H1 (cell line): ENCODE measurements at regions not wholly inside any gene's neighbourhood (a gene's known extent, or its start where the extent isn't known, plus 50 kb on each side); places are given as distances from the start of the nearest gene placed in this dataset.

Experiments used
- CBX8 ChIP-seq: fragments of 300-800, 300-1000 bp; sonication (generic); IDR thresholded peaks from 2 replicates; pipeline ENCODE4 v1.7.1; 2016; ENCODE audit warnings: low read depth, low read length, borderline replicate concordance
- CTCF ChIP-seq, 3 experiments: IDR thresholded peaks; 1 replicate in 2 of 3; 2 replicates in 1 of 3; pipeline versions ENCODE4 v1.5.1 to v1.6.1; 2011; ENCODE audit warnings: low read length in 3 of 3, mild to moderate bottlenecking in 3 of 3, inconsistent platforms in 2 of 3, low read depth in 1 of 3, moderate library complexity in 1 of 3; ENCODE audit not compliant: insufficient read depth in 1 of 3; ENCODE audit errors: control extremely low read depth in 1 of 3
- RAD21 ChIP-seq, 2 experiments: IDR thresholded peaks in 1 of 2; conservative IDR thresholded peaks in 1 of 2; 2 replicates each; pipeline ENCODE4 v1.6.1; 2011; ENCODE audit warnings: low read depth in 2 of 2, low read length in 2 of 2, improper control_type of control experiment in 1 of 2, inconsistent platforms in 1 of 2, mild to moderate bottlenecking in 1 of 2, moderate library complexity in 1 of 2
- TBP ChIP-seq: IDR thresholded peaks from 2 replicates; pipeline ENCODE4 v1.6.1; 2011; ENCODE audit warnings: low read depth, low read length, improper control_type of control experiment
- YY1 ChIP-seq: IDR thresholded peaks from 2 replicates; pipeline ENCODE4 v1.6.1; 2011; ENCODE audit warnings: low read depth, mild to moderate bottlenecking, low read length

- TF ChIP-seq CBX8 (no peak), CTCF (IDR thresholded peaks at IDR 0.05; ENCODE audit: control extremely low read depth in 1 of 3, insufficient read depth in 1 of 3, low read depth in 1 of 3, low read length in 3 of 3) (no peak), RAD21 (IDR thresholded peaks at IDR 0.05 in 1 of 2, conservative IDR thresholded peaks at IDR 0.05 in 1 of 2; ENCODE audit: low read depth in 2 of 2, low read length in 2 of 2) (no peak), YY1 (no peak), TBP (no peak)
Measured at GRCh38 chr6:112997421-112998085, 650.4 kb downstream of the RFPL4B start.
